Muscle layer of duodenum (tissue), 2 donors: ENCODE measurements at regions not wholly inside any gene's neighbourhood (a gene's known extent, or its start where the extent isn't known, plus 50 kb on each side); places are given as distances from the start of the nearest gene placed in this dataset.

Experiments
- H3K27ac ChIP-seq: one replicate; pipeline ENCODE4 v1.7.0; 2013; ENCODE audit warnings: mild to moderate bottlenecking, low read length
- H3K27me3 ChIP-seq: one replicate; pipeline ENCODE4 v1.7.0; 2013; ENCODE audit warnings: low read depth, mild to moderate bottlenecking, control low read depth, low read length
- H3K36me3 ChIP-seq, 2 donors: one replicate each; pipeline ENCODE4 v1.7.0; 2013; ENCODE audit warnings: low read length in 2 of 2, control low read depth in 1 of 2, mild to moderate bottlenecking in 1 of 2; ENCODE audit not compliant: insufficient read depth in 2 of 2, control insufficient read depth in 1 of 2
- H3K4me1 ChIP-seq, 2 donors: one replicate each; pipeline ENCODE4 v1.7.0; 2013; ENCODE audit warnings: low read length in 2 of 2, mild to moderate bottlenecking in 2 of 2, control low read depth in 1 of 2, moderate library complexity in 1 of 2; ENCODE audit not compliant: insufficient read depth in 2 of 2, control insufficient read depth in 1 of 2
- H3K4me3 ChIP-seq, 2 donors: one replicate each; pipeline ENCODE4 v1.7.0; 2013; ENCODE audit warnings: low read length in 2 of 2, low read depth in 1 of 2, mild to moderate bottlenecking in 1 of 2
- H3K9me3 ChIP-seq, 2 donors: one replicate each; pipeline ENCODE4 v1.7.0; 2013; ENCODE audit warnings: low read length in 2 of 2, control low read depth in 1 of 2, mild to moderate bottlenecking in 1 of 2; ENCODE audit not compliant: control insufficient read depth in 1 of 2
- donor health status: healthy.

DNA sequence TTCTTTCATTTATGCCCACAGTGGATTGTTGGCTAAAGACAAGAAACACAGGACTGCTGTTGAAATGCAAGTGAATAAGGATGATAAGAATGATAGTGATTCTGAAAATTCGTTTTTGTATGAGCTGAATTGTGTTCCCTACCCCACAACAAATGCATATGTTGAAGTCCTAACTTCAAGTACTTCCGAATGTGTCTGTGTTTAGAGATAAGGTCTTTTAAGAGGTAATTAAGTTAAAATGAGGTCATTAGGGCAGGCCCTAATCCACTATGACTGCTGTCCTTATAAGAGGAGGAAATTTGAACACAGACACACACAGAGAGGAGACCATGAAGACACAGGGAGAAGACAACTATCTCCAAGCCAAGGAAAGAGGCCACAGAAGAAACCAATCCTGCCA is 126.6 kb upstream of the ACSL4 start:
- Histone ChIP-seq H3K4me3 (no peak overlapping the region), H3K27ac (no peak overlapping the region), H3K27me3 (no peaks in the 10 kb centered on the region), H3K9me3 (no peaks in the 10 kb centered on the region), H3K4me1 (no peaks in the 10 kb centered on the region), H3K36me3 (no peaks in the 10 kb centered on the region)

DNA sequence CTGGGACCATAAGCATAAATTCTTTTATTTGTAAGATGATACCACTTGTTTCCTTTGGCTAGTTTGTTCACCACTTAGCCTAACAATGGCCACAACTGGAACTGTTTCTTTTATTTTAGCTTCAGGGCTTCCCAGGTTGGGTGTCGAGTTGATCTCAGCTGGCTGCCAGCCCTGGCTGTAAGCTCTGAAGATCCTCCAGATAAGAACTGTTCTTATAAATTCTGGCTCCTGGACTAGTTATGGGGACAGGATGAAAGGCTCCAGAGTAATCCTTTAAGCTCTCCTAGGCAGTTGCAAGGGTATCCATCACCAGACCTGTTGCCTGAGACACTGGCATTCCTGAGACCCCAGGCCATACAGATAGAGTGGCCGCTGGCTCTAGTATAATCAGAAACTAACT is 129.4 kb upstream of the ACSL4 start:
- H3K9me3 ChIP-seq: no peaks in the 10 kb centered on the region
- H3K36me3 ChIP-seq: no peaks in the 10 kb centered on the region
- H3K4me1 ChIP-seq: no peaks in the 10 kb centered on the region
- no peaks in the 10 kb centered on the region for H3K27me3 ChIP-seq
- no peak overlapping the region for H3K4me3 ChIP-seq
- no peak overlapping the region for H3K27ac ChIP-seq

DNA sequence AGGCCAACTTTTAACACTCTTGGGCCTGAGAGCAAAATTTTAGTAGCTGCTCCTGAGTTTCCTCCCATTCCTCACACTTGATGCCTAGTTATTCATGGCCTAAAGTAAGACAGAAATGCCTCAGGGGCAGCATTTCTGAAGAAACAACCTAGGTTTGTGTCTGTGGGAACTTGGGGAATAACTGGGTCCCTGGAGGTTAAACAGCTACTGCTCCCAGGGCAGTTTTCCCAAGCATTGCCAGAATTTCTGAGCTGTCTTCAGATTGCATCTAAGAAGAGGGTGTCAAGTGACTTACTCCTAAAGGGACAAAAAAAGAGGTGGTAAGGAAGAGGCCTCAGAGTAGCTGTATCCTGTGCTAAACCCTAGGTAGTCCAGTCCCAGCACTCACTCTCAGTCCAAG is 130.8 kb upstream of the ACSL4 start:
- Histone ChIP-seq H3K27ac (no peak overlapping the region), H3K36me3 (no peaks in the 10 kb centered on the region), H3K4me3 (no peak overlapping the region), H3K4me1 (no peaks in the 10 kb centered on the region), H3K27me3 (no peaks in the 10 kb centered on the region), H3K9me3 (no peaks in the 10 kb centered on the region)

DNA sequence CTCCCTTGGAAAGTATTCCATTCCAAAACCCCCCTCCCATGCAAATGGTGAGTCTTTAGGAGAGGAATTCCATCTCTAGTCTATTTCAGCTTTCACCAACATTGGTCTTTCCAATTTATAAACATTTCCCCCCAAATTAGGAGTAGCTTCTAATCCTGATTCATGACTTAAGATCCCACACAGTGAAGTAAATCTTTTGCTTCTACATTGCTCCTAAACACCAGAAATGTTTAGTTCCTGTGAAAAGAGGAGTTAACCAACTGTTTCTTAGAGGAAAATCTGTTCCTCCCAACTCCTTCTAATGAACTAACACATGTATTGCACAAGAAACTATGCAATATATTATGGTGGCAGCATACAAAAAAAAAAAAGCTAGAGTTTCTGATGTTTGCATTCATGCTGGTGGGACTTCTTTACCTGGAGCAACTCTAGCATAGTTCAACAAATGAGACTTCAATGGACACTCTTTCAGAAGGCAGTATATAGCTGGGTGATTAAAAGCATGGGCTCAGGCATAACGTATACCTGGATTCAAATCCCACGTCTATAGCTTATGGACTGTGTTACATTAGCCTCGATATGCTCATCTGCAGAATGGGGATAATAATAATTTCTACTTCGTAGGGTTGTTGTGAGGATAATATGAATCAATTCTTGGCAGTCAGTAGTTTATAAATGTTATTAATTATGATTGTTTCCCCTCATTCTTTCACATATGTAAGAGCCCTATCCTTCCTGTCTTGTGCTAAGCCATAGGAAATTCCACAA is 131.6 kb upstream of the TMEM164 start:
- Histone ChIP-seq H3K36me3 (no peaks in the 10 kb centered on the region), H3K4me1 (no peaks in the 10 kb centered on the region), H3K4me3 (no peak overlapping the region), H3K27ac (no peak overlapping the region), H3K9me3 (no peaks in the 10 kb centered on the region), H3K27me3 (no peaks in the 10 kb centered on the region)

DNA sequence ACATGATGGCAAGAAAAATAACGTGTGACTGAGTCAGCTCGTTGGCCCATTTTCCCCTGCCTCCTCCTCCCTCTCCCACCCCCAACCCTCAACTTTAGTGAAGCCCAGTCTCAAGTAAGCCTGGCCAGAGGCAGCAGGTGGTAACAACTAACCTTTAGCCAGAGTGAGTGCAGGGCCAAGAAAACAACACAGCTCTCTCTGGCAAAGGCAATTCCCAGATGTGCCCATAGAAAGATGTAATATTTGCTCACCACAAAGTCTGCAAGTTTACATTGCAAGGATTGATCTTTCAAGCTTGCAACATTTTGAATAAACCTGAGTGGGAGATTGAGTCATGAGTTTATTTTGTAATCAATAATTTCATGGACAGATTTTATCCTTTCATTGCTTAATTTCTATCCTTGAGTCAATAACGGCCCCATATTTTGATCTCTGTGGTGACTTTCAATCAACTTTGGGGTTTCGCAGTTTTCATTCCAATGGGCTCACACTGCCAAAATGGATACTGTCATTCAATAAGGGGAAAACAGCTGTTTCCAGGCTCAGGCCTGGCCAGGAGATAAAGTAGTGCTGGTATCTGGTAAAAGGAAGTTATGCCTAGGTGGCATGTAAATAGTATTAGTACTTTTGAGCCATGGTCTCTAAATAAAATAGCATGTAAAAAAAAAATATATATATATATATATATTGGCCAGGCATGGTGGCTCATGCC is 130.7 kb upstream of the TMEM164 start:
- Histone ChIP-seq H3K9me3 (no peaks in the 10 kb centered on the region), H3K27ac (no peak overlapping the region)

DNA sequence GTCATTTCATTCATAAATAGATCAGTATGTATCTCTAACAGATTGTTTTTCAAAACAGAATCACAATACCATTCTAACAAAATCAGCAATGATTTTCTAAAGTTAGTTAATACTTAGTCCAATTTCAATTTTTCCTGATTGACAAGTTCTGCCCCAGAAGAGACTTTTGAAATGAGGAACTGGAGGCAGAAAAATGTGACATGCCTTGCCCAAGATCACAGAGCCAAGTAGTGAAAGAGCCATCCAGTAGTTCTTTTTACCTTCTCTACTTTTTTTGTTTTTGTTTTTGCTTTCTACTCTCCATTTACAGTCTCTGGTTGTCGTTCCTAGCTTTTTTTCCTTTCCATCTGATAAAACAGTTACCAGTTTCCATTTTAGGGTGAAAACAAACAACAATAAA is 129.3 kb upstream of the TMEM164 start:
- H3K27ac ChIP-seq: no peak overlapping the region
- H3K36me3 ChIP-seq: no peaks in the 10 kb centered on the region
- H3K27me3 ChIP-seq: no peaks in the 10 kb centered on the region

More for the DNA sequence above, 130.7 kb upstream of the TMEM164 start:
- no peaks in the 10 kb centered on the region for H3K36me3 ChIP-seq
- H3K4me3 ChIP-seq: no peak overlapping the region
- H3K4me1 ChIP-seq: no peaks in the 10 kb centered on the region
- no peaks in the 10 kb centered on the region for H3K27me3 ChIP-seq

DNA sequence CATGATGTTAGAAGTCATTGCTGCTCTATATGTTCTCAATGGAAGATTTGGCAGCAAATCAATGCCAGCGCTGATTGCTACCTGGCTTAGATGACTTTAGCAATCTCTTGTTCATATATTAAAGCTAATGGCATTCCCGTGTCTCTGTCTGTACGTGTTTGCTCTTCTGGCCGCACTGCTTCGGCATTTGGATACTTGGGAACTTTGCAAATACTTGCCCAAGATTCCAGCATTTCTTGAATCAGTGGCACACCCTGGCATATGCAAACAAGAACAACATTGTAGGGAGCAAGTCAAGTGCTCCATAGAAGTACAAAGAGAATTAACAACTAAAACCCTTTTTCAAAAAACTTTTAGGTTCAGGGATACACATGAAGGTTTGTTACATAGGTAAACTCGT is 128.9 kb upstream of the TMEM164 start:
- no peaks in the 10 kb centered on the region for H3K9me3 ChIP-seq
- H3K4me3 ChIP-seq: no peak overlapping the region
- no peaks in the 10 kb centered on the region for H3K27me3 ChIP-seq
- no peaks in the 10 kb centered on the region for H3K4me1 ChIP-seq
- no peak overlapping the region for H3K27ac ChIP-seq
- no peaks in the 10 kb centered on the region for H3K36me3 ChIP-seq

More for the DNA sequence above, 129.3 kb upstream of the TMEM164 start:
- no peaks in the 10 kb centered on the region for H3K4me1 ChIP-seq
- H3K9me3 ChIP-seq: no peaks in the 10 kb centered on the region
- no peak overlapping the region for H3K4me3 ChIP-seq

DNA sequence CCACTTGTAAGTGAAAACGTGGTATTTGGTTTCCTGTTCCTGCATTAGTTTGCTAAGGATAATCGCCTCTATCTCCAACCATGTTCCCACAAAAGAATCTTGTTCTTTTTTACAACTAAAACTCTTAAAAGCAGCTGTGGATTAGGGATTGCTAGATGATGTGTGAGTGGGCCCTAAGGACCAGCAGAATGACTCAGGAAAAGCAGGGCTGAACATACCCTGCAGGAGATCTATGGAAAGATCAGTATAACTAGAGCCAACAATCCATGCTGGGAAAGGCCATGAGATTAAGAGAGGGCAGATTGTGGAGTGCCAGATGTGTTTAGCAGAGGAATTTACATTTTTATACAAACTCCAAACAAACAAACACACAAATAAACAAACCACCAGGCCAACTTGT is 128.4 kb upstream of the TMEM164 start:
- Histone ChIP-seq H3K36me3 (no peaks in the 10 kb centered on the region), H3K4me3 (no peak overlapping the region), H3K4me1 (no peaks in the 10 kb centered on the region), H3K27ac (no peak overlapping the region), H3K27me3 (no peaks in the 10 kb centered on the region), H3K9me3 (no peaks in the 10 kb centered on the region)

DNA sequence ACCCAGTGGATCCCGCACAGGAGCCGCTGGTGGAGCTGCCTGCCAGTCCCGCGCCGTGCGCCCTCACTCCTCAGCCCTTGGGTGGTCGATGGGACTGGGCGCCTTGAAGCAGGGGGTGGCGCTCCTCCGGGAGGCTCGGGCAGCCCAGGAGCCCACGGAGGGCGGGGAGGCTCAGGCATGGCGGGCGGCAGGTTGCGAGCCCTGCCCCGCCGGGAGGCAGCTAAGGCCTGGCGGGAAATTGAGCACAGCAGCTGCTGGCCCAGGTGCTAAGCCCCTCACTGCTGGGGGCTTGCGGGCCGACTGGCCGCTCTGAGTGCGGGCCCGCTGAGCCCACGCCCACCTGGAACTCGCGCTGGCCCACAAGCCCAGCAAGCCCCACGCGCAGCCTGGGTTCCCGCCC is 127.1 kb upstream of the TMEM164 start:
- H3K36me3 ChIP-seq: no peaks in the 10 kb centered on the region
- no peaks in the 10 kb centered on the region for H3K27me3 ChIP-seq
- H3K4me3 ChIP-seq: no peak overlapping the region
- no peaks in the 10 kb centered on the region for H3K9me3 ChIP-seq
- H3K27ac ChIP-seq: no peak overlapping the region
- no peaks in the 10 kb centered on the region for H3K4me1 ChIP-seq

DNA sequence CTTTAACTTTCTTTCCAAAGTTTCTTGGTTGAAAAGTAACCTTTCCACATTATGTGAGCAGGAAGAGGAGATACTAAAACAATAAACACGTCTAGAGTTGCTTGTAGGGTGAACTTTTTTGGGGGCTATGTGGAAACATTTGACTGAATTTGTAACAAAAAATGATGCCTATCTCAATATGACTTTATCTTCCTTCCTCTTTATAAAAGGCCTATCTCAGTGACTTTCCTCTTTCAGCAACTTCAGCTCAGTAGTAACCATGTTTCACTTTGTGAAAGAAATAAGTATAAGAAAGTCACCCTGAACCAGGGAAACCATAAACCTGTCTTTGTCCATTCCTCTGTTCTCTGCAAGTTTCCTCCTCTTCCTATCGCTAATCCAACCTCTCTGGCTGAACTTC is 124.7 kb upstream of the TMEM164 start:
- Histone ChIP-seq H3K36me3 (no peaks in the 10 kb centered on the region), H3K9me3 (no peaks in the 10 kb centered on the region), H3K27me3 (no peaks in the 10 kb centered on the region), H3K4me1 (no peaks in the 10 kb centered on the region), H3K4me3 (no peak overlapping the region), H3K27ac (no peak overlapping the region)

DNA sequence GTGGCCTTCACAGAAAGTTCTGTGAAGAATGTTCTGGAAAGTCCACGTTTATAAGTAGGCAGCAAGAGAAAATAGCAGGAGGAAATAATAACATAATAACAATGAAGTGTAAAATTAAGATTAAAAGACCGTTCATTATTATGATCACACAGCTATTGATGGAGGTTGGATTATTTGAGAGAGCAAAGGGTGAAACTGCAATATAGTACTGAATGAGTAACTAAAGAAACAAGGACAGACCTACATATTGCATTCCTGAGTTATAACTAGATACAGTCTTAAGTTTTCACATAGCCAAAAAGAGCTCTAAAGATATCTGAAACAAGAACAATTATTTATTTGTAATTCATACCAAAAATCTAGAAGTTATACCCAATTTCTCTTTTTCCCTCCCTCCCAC is 122.9 kb upstream of the TMEM164 start:
- Histone ChIP-seq H3K4me3 (no peak overlapping the region), H3K9me3 (no peaks in the 10 kb centered on the region), H3K27ac (no peak overlapping the region), H3K4me1 (no peaks in the 10 kb centered on the region), H3K36me3 (no peaks in the 10 kb centered on the region), H3K27me3 (no peaks in the 10 kb centered on the region)

DNA sequence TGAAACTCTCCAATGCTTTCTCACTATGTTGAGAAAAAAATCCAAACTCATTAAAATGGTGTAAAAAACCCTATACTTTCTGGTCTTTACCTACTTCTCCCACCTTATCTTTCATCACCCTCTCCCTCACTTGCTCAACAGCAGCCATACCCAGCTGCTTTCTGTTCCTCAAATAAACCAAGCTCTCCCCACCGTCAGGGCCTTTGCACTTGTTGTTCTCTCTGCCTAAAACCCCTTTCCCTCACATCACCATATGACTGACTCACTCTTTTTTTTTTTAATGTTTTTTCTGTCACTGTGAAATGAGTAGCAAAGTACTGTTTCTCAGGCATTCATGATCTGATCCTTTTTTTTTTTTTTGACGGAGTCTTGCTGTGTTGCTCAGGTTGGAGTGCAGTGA is 122.3 kb upstream of the TMEM164 start:
- no peak overlapping the region for H3K27ac ChIP-seq
- no peaks in the 10 kb centered on the region for H3K9me3 ChIP-seq
- no peaks in the 10 kb centered on the region for H3K36me3 ChIP-seq
- no peaks in the 10 kb centered on the region for H3K27me3 ChIP-seq
- H3K4me3 ChIP-seq: no peak overlapping the region
- no peaks in the 10 kb centered on the region for H3K4me1 ChIP-seq
